HG03354 (cell line): ENCODE measurements at regions not wholly inside any gene's neighbourhood (a gene's known extent, or its start where the extent isn't known, plus 50 kb on each side); places are given as distances from the start of the nearest gene placed in this dataset.
"Not testable (repeated sequence)": the region's sequence is repeated elsewhere in the genome, so short reads cannot be mapped to it uniquely, and the experiment has no call there.

ENCODE experiments used
- ATAC-seq: cut with Tn5 transposase; IDR thresholded peaks from one replicate; pipeline ENCODE4 v1.9.1; 2021; ENCODE audit warnings: mild to moderate bottlenecking; ENCODE audit not compliant: unreplicated experiment, poor library complexity, severe bottlenecking

GRCh38 chr5:130666462-130666861 lies 498.6 kb downstream of the HINT1 start:
- no peak for ATAC-seq

GRCh38 chr5:130652176-130652575 lies 512.9 kb downstream of the HINT1 start:
- no peak for ATAC-seq

- ATAC-seq = no peak
Measured at GRCh38 chr5:130651440-130651839, 513.6 kb downstream of the HINT1 start.

GRCh38 chr5:130643321-130643720 lies 521.7 kb downstream of the HINT1 start:
- ATAC-seq = no peak

GRCh38 chr5:130642461-130642860 lies 522.6 kb downstream of the HINT1 start:
- no peak for ATAC-seq

- no peak for ATAC-seq
Measured at GRCh38 chr5:130627145-130627544, 537.9 kb downstream of the HINT1 start.

GRCh38 chr5:130624805-130625204 lies 540.3 kb downstream of the HINT1 start:
- ATAC-seq = no peak

GRCh38 chr5:130616161-130616560 lies 548.9 kb downstream of the HINT1 start:
- no peak for ATAC-seq

GRCh38 chr5:130605234-130605633 lies 559.8 kb downstream of the HINT1 start:
- no peak for ATAC-seq

GRCh38 chr5:130596647-130597046 lies 568.4 kb downstream of the HINT1 start:
- not testable (repeated sequence) for ATAC-seq

GRCh38 chr5:130580264-130580663 lies 584.8 kb downstream of the HINT1 start:
- ATAC-seq = no peak

- no peak for ATAC-seq
Measured at GRCh38 chr5:130578354-130578753, 586.7 kb downstream of the HINT1 start.

- no peak for ATAC-seq
Measured at GRCh38 chr5:130571076-130571475, 594.0 kb downstream of the HINT1 start.

- no peak for ATAC-seq
Measured at GRCh38 chr5:130568791-130569190, 596.3 kb downstream of the HINT1 start.

- ATAC-seq = no peak
Measured at GRCh38 chr5:130555429-130555828, 609.6 kb downstream of the HINT1 start.

- no peak for ATAC-seq
Measured at GRCh38 chr5:130550562-130550928, 614.5 kb downstream of the HINT1 start.

GRCh38 chr5:130549884-130550561 lies 615.0 kb downstream of the HINT1 start:
- no peak for ATAC-seq

GRCh38 chr5:130546211-130546610 lies 618.8 kb downstream of the HINT1 start:
- ATAC-seq = no peak

- no peak for ATAC-seq
Measured at GRCh38 chr5:130545291-130545690, 619.8 kb downstream of the HINT1 start.

- ATAC-seq = peak; percentile 61
Measured at GRCh38 chr5:130541617-130542221, 623.3 kb downstream of the HINT1 start.

- ATAC-seq = no peak
Measured at GRCh38 chr5:130536691-130537090, 628.4 kb downstream of the HINT1 start.

- ATAC-seq = no peak
Measured at GRCh38 chr5:130532786-130533185, 628.5 kb downstream of the CHSY3 start.
